ENCODE measurements at regions not wholly inside any gene's neighbourhood (a gene's known extent, or its start where the extent isn't known, plus 50 kb on each side); places are given as distances from the start of the nearest gene placed in this dataset.

GRCh38 chr14:28823245-28823644 lies 56.7 kb downstream of the FOXG1 start:
- H3K79me2 ChIP-seq (ENCODE audit: insufficient read depth, low read length) = no peaks in the 10 kb centered on the region
- TF ChIP-seq CTCF (IDR thresholded peaks at IDR 0.05) = no peak
- no peaks in the 10 kb centered on the region for H3K27me3 ChIP-seq (ENCODE audit: control insufficient read depth in 2 of 2, insufficient read depth in 2 of 2, low read length in 2 of 2)
- H3K9me3 Mint-ChIP-seq = peaks cover 0 to 9% (median 2%) of the 10 kb centered on the region in 7 donors
- no peak overlapping the region for H2AFZ ChIP-seq (ENCODE audit: insufficient read depth, low read depth, low read length, poor library complexity, severe bottlenecking)
- no peak overlapping the region for H3K27ac ChIP-seq (ENCODE audit: low read depth in 1 of 2, low read length in 2 of 2)
- no peak overlapping the region for H3K9ac ChIP-seq (ENCODE audit: insufficient read depth, low read length, poor library complexity, severe bottlenecking)
- H4K20me1 ChIP-seq (ENCODE audit: insufficient read depth, low read length) = no peaks in the 10 kb centered on the region
- H3K27ac Mint-ChIP-seq = no peak overlapping the region
- no CpG with 5 or more reads among the region's 1 CpG for WGBS (ENCODE audit: insufficient coverage)
- H3K9me3 ChIP-seq (replicated peaks in 1 of 2; ENCODE audit: control insufficient read depth in 1 of 2, insufficient read depth in 1 of 2, low read length in 2 of 2) = no peaks in the 10 kb centered on the region
- no peak overlapping the region for H3K4me3 Mint-ChIP-seq
- no peaks in the 10 kb centered on the region for H3K27me3 Mint-ChIP-seq (ENCODE audit: low read depth in 3 of 3)
- no peak for DNase-seq
- no peaks in the 10 kb centered on the region for H3K4me1 Mint-ChIP-seq
- intact Hi-C loops (cut with micrococcal nuclease) = no loop called here
- H3K4me3 ChIP-seq (replicated peaks in 1 of 3; ENCODE audit: low read depth in 2 of 3, low read length in 3 of 3) = no peak overlapping the region
- no peaks in the 10 kb centered on the region for H3K36me3 Mint-ChIP-seq
- H3K36me3 ChIP-seq (replicated peaks in 1 of 2; ENCODE audit: control insufficient read depth in 1 of 2, insufficient read depth in 2 of 2, low read length in 2 of 2) = no peaks in the 10 kb centered on the region
- H3K4me1 ChIP-seq (ENCODE audit: control insufficient read depth in 1 of 2, insufficient read depth in 2 of 2, low read length in 2 of 2) = no peaks in the 10 kb centered on the region
- H3K4me2 ChIP-seq (replicated peaks; ENCODE audit: extremely low read depth, low read length, poor library complexity, severe bottlenecking) = no peak overlapping the region

GRCh38 chr14:28830115-28830534 lies 63.5 kb downstream of the FOXG1 start:
- H2AFZ ChIP-seq (ENCODE audit: insufficient read depth, low read depth, low read length, poor library complexity, severe bottlenecking) = no peak overlapping the region
- 92% methylated on average over 12 of the region's 22 CpGs for WGBS (ENCODE audit: insufficient coverage)
- H3K9me3 ChIP-seq (replicated peaks in 1 of 2; ENCODE audit: control insufficient read depth in 1 of 2, insufficient read depth in 1 of 2, low read length in 2 of 2) = peaks cover 0 to 8% of the 10 kb centered on the region in 2 donors
- H3K9ac ChIP-seq (ENCODE audit: insufficient read depth, low read length, poor library complexity, severe bottlenecking) = no peak overlapping the region
- no peaks in the 10 kb centered on the region for H3K36me3 Mint-ChIP-seq
- H3K4me2 ChIP-seq (replicated peaks; ENCODE audit: extremely low read depth, low read length, poor library complexity, severe bottlenecking) = no peak overlapping the region
- TF ChIP-seq CTCF (IDR thresholded peaks at IDR 0.05) = no peak
- DNase-seq = no peak
- no peaks in the 10 kb centered on the region for H3K79me2 ChIP-seq (ENCODE audit: insufficient read depth, low read length)
- no peaks in the 10 kb centered on the region for H3K4me1 Mint-ChIP-seq
- H3K9me3 Mint-ChIP-seq = peaks cover 0 to 6% (median 2%) of the 10 kb centered on the region in 7 donors
- no peak overlapping the region for H3K4me3 ChIP-seq (replicated peaks in 1 of 3; ENCODE audit: low read depth in 2 of 3, low read length in 3 of 3)
- H3K36me3 ChIP-seq (replicated peaks in 1 of 2; ENCODE audit: control insufficient read depth in 1 of 2, insufficient read depth in 2 of 2, low read length in 2 of 2) = no peaks in the 10 kb centered on the region
- intact Hi-C loops (cut with micrococcal nuclease) = no loop called here
- H4K20me1 ChIP-seq (ENCODE audit: insufficient read depth, low read length) = no peaks in the 10 kb centered on the region
- H3K4me1 ChIP-seq (ENCODE audit: control insufficient read depth in 1 of 2, insufficient read depth in 2 of 2, low read length in 2 of 2) = no peaks in the 10 kb centered on the region
- H3K27me3 Mint-ChIP-seq (ENCODE audit: low read depth in 3 of 3) = peaks cover 0 to 1% (median 0%) of the 10 kb centered on the region in 3 donors
- no peak overlapping the region for H3K27ac Mint-ChIP-seq
- no peaks in the 10 kb centered on the region for H3K27me3 ChIP-seq (ENCODE audit: control insufficient read depth in 2 of 2, insufficient read depth in 2 of 2, low read length in 2 of 2)
- H3K4me3 Mint-ChIP-seq = no peak overlapping the region
- no peak overlapping the region for H3K27ac ChIP-seq (ENCODE audit: low read depth in 1 of 2, low read length in 2 of 2)
